NCI-H2107 treated with DMSO at 0.1 percent for 48 hours (cell line): ENCODE measurements at regions not wholly inside any gene's neighbourhood (a gene's known extent, or its start where the extent isn't known, plus 50 kb on each side); places are given as distances from the start of the nearest gene placed in this dataset.

Source experiments
- DNase-seq: peaks from one replicate; lab custom pipeline; 2025; ENCODE audit not compliant: unreplicated experiment; lab: John Stamatoyannopoulos, UW

GRCh38 chr20:59376109-59376841, 75.9 kb downstream of the EDN3 start:
- DNase-seq = no peak

- no peak for DNase-seq
Measured at GRCh38 chr20:59376998-59377397, 76.6 kb downstream of the EDN3 start.

GRCh38 chr20:59377842-59378241, 77.4 kb downstream of the EDN3 start:
- no peak for DNase-seq

- no peak for DNase-seq
Measured at GRCh38 chr20:59378396-59378795, 78.0 kb downstream of the EDN3 start.

GRCh38 chr20:59378966-59379365, 78.6 kb downstream of the EDN3 start:
- DNase-seq = no peak

- DNase-seq = no peak
Measured at GRCh38 chr20:59381689-59382088, 81.3 kb downstream of the EDN3 start.

GRCh38 chr20:59382157-59382725, 81.8 kb downstream of the EDN3 start:
- no peak for DNase-seq

GRCh38 chr20:59382907-59383306, 82.5 kb downstream of the EDN3 start:
- no peak for DNase-seq

GRCh38 chr20:59385038-59385437, 84.6 kb downstream of the EDN3 start:
- DNase-seq = no peak

GRCh38 chr20:59385480-59385879, 85.1 kb downstream of the EDN3 start:
- DNase-seq = no peak

- DNase-seq = no peak
Measured at GRCh38 chr20:59386809-59387208, 86.4 kb downstream of the EDN3 start.

- no peak for DNase-seq
Measured at GRCh38 chr20:59387891-59388290, 87.5 kb downstream of the EDN3 start.

- DNase-seq = no peak
Measured at GRCh38 chr20:59388402-59388801, 88.0 kb downstream of the EDN3 start.

- DNase-seq = no peak
Measured at GRCh38 chr20:59390437-59390836, 90.0 kb downstream of the EDN3 start.

GRCh38 chr20:59391975-59392374, 91.6 kb downstream of the EDN3 start:
- DNase-seq = no peak

GRCh38 chr20:59392736-59393135, 92.3 kb downstream of the EDN3 start:
- no peak for DNase-seq

GRCh38 chr20:59393142-59393541, 92.7 kb downstream of the EDN3 start:
- DNase-seq = no peak

GRCh38 chr20:59395729-59396128, 95.3 kb downstream of the EDN3 start:
- no peak for DNase-seq

- DNase-seq = no peak
Measured at GRCh38 chr20:59398537-59399205, 98.3 kb downstream of the EDN3 start.

- no peak for DNase-seq
Measured at GRCh38 chr20:59399426-59400099, 99.2 kb downstream of the EDN3 start.

GRCh38 chr20:59400708-59401107, 100.3 kb downstream of the EDN3 start:
- DNase-seq = no peak

- DNase-seq = no peak
Measured at GRCh38 chr20:59402681-59403080, 102.3 kb downstream of the EDN3 start.
